ENCODE measurements at regions not wholly inside any gene's neighbourhood (a gene's known extent, or its start where the extent isn't known, plus 50 kb on each side); places are given as distances from the start of the nearest gene placed in this dataset.

DNA sequence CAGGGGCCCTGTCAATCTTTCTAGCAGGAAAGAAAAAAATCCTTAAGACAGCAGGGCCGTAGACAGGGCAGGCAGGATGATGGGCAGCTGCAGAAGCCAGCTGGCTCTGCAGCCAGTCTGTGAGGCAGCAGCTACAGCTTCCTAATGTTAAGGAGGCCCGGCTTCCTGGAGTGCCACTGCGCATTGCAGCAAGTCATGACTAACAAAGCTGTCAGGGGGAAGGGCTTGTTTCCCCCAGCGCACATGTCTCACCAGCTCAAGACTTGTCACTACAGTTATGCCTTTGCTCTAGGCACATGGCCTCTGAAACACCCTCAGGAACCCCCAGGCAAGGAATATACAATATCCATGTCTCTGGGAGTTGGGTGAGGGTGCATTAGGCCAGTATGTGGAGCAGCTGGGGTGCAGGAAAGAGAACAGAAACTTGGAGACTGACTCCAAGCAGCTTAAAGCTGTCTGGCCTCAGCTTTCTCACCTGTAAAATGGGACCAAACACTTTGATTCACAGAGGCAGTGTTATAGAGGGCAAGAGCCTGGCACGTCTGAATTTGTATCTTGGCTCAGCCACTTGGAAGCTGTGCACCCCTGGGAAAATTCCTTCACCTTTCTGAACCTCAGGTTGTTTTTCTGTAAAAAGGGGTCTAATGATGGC is 220.0 kb downstream of the HAPSTR1 start:
- TF ChIP-seq KLF13 (tag; IDR thresholded peaks at IDR 0.05; ENCODE audit: borderline replicate concordance, low read depth) (no peak), ZNF695 (CRISPR knock-in tag; IDR thresholded peaks at IDR 0.05) (no peak), CREB1 (IDR thresholded peaks at IDR 0.05) (no peak), CREB1 (CRISPR knock-in tag; IDR thresholded peaks at IDR 0.05) (no peak), CBX8 (IDR thresholded peaks at IDR 0.05; ENCODE audit: borderline replicate concordance, extremely low read depth, low read depth, low read length, poor library complexity, severe bottlenecking) (no peak), CAMTA2 (CRISPR knock-in tag; conservative IDR thresholded peaks at IDR 0.05) (no peak), SP1 (CRISPR knock-in tag; IDR thresholded peaks at IDR 0.05) (no peak), U2AF2 (optimal IDR thresholded peaks at IDR 0.05; ENCODE audit: low read depth, low read length) (no peak), ZKSCAN3 (CRISPR knock-in tag; IDR thresholded peaks at IDR 0.05) (no peak), NFYB (IDR thresholded peaks at IDR 0.05; ENCODE audit: extremely low read depth, insufficient read length) (no peak)
- TF ChIP-seq, protein P1, sequence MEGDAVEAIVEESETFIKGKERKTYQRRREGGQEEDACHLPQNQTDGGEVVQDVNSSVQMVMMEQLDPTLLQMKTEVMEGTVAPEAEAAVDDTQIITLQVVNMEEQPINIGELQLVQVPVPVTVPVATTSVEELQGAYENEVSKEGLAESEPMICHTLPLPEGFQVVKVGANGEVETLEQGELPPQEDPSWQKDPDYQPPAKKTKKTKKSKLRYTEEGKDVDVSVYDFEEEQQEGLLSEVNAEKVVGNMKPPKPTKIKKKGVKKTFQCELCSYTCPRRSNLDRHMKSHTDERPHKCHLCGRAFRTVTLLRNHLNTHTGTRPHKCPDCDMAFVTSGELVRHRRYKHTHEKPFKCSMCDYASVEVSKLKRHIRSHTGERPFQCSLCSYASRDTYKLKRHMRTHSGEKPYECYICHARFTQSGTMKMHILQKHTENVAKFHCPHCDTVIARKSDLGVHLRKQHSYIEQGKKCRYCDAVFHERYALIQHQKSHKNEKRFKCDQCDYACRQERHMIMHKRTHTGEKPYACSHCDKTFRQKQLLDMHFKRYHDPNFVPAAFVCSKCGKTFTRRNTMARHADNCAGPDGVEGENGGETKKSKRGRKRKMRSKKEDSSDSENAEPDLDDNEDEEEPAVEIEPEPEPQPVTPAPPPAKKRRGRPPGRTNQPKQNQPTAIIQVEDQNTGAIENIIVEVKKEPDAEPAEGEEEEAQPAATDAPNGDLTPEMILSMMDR (IDR thresholded peaks at IDR 0.05 in 2 of 3, conservative IDR thresholded peaks at IDR 0.05 in 1 of 3; ENCODE audit: insufficient read depth in 2 of 3, low read depth in 1 of 3, low read length in 3 of 3) = no peak
- TF ChIP-seq, protein P2, sequence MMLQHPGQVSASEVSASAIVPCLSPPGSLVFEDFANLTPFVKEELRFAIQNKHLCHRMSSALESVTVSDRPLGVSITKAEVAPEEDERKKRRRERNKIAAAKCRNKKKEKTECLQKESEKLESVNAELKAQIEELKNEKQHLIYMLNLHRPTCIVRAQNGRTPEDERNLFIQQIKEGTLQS (IDR thresholded peaks at IDR 0.05) = no peak
- TF ChIP-seq, protein P2 (CRISPR knock-in tag; conservative IDR thresholded peaks at IDR 0.05) = no peak
